Epithelial cell of proximal tubule (primary cell): ENCODE measurements at regions not wholly inside any gene's neighbourhood (a gene's known extent, or its start where the extent isn't known, plus 50 kb on each side); places are given as distances from the start of the nearest gene placed in this dataset.
A peak's percentile ranks its signal among the peaks of the same experiment; 100 is the strongest.
"Not testable (repeated sequence)": the region's sequence is repeated elsewhere in the genome, so short reads cannot be mapped to it uniquely, and the experiment has no call there.

ENCODE experiments used
- DNase-seq: peaks from one replicate; pipeline ENCODE4 v3.0.0-alpha.2; 2011; ENCODE audit warnings: low read depth
- H3K4me3 ChIP-seq: 2 replicates; pipeline ENCODE4 v1.5.1; 2011; ENCODE audit warnings: low read depth, mild to moderate bottlenecking, low read length
- CTCF ChIP-seq: conservative IDR thresholded peaks from 2 replicates; pipeline ENCODE4 v1.5.1; 2012; ENCODE audit warnings: low read depth, mild to moderate bottlenecking, low read length

GRCh38 chr15:39420123-39420852 is 160.6 kb upstream of the THBS1 start:
- H3K4me3 ChIP-seq, DNase-seq: not testable (repeated sequence)
- peak; percentile 3 for TF ChIP-seq CTCF

- not testable (repeated sequence) for DNase-seq, H3K4me3 ChIP-seq
These were observed 160.1 kb upstream of the THBS1 start for GRCh38 chr15:39420853-39421192.

GRCh38 chr15:39426552-39427532 is 154.0 kb upstream of the THBS1 start:
- DNase-seq: no peak
- no peak overlapping the region for H3K4me3 ChIP-seq
- TF ChIP-seq CTCF: no peak

- DNase-seq: no peak
- no peak for TF ChIP-seq CTCF
- H3K4me3 ChIP-seq: no peak overlapping the region
These were observed 153.2 kb upstream of the THBS1 start for GRCh38 chr15:39427705-39428104.

GRCh38 chr15:39429898-39430357 is 151.0 kb upstream of the THBS1 start:
- no peak overlapping the region for H3K4me3 ChIP-seq
- no peak for TF ChIP-seq CTCF
- peak; percentile 7 for DNase-seq

- no peak for DNase-seq
- no peak overlapping the region for H3K4me3 ChIP-seq
- no peak for TF ChIP-seq CTCF
These were observed 150.5 kb upstream of the THBS1 start for GRCh38 chr15:39430389-39430788.

- no peak for DNase-seq
- no peak overlapping the region for H3K4me3 ChIP-seq
- TF ChIP-seq CTCF: no peak
These were observed 149.5 kb upstream of the THBS1 start for GRCh38 chr15:39431376-39431775.
